Osteocyte (in vitro differentiated cells): ENCODE measurements at regions not wholly inside any gene's neighbourhood (a gene's known extent, or its start where the extent isn't known, plus 50 kb on each side); places are given as distances from the start of the nearest gene placed in this dataset.
A peak's percentile ranks its signal among the peaks of the same experiment; 100 is the strongest.

Source experiments
- DNase-seq: peaks from one replicate; pipeline ENCODE4 v3.0.0; 2021; ENCODE audit warnings: mixed read lengths; ENCODE audit not compliant: unreplicated experiment; ENCODE audit errors: extremely low spot score
- H3K27ac Mint-ChIP-seq: one replicate; pipeline ENCODE4 v1.8.0; 2021; ENCODE audit warnings: mild to moderate bottlenecking, mixed read lengths; ENCODE audit not compliant: unreplicated experiment
- H3K27me3 Mint-ChIP-seq: one replicate; pipeline ENCODE4 v1.8.0; 2021; ENCODE audit warnings: mixed read lengths; ENCODE audit not compliant: unreplicated experiment
- H3K36me3 Mint-ChIP-seq: one replicate; pipeline ENCODE4 v1.8.0; 2021; ENCODE audit warnings: mixed read lengths; ENCODE audit not compliant: unreplicated experiment
- H3K4me1 Mint-ChIP-seq: one replicate; pipeline ENCODE4 v1.8.0; 2021; ENCODE audit warnings: mixed read lengths; ENCODE audit not compliant: unreplicated experiment
- H3K4me3 Mint-ChIP-seq: one replicate; pipeline ENCODE4 v1.8.0; 2021; ENCODE audit warnings: mild to moderate bottlenecking, moderate library complexity, mixed read lengths; ENCODE audit not compliant: unreplicated experiment
- H3K9me3 Mint-ChIP-seq: one replicate; pipeline ENCODE4 v1.8.0; 2021; ENCODE audit warnings: mixed read lengths; ENCODE audit not compliant: unreplicated experiment
- TF ChIP-seq, protein P1 (sequence below): fragments of 200-600 bp; sonication (generic); IDR thresholded peaks from 2 replicates; pipeline ENCODE4 v1.5.0; 2021; ENCODE audit warnings: antibody characterized with exemption, mild to moderate bottlenecking, moderate library complexity

GRCh38 chr21:27423906-27424595 lies 457.2 kb upstream of the ADAMTS5 start:
- TF ChIP-seq, protein P1, sequence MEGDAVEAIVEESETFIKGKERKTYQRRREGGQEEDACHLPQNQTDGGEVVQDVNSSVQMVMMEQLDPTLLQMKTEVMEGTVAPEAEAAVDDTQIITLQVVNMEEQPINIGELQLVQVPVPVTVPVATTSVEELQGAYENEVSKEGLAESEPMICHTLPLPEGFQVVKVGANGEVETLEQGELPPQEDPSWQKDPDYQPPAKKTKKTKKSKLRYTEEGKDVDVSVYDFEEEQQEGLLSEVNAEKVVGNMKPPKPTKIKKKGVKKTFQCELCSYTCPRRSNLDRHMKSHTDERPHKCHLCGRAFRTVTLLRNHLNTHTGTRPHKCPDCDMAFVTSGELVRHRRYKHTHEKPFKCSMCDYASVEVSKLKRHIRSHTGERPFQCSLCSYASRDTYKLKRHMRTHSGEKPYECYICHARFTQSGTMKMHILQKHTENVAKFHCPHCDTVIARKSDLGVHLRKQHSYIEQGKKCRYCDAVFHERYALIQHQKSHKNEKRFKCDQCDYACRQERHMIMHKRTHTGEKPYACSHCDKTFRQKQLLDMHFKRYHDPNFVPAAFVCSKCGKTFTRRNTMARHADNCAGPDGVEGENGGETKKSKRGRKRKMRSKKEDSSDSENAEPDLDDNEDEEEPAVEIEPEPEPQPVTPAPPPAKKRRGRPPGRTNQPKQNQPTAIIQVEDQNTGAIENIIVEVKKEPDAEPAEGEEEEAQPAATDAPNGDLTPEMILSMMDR, result no peak
- DNase-seq, result no peak
- H3K4me3 Mint-ChIP-seq, result no peak overlapping the region
- H3K9me3 Mint-ChIP-seq, result peaks cover 7% of the 10 kb centered on the region
- H3K4me1 Mint-ChIP-seq, result peaks cover 57% of the 10 kb centered on the region
- peaks cover 2% of the 10 kb centered on the region for H3K36me3 Mint-ChIP-seq
- peak overlapping the region; percentile 93 for H3K27ac Mint-ChIP-seq
- H3K27me3 Mint-ChIP-seq, result no peaks in the 10 kb centered on the region

DNA sequence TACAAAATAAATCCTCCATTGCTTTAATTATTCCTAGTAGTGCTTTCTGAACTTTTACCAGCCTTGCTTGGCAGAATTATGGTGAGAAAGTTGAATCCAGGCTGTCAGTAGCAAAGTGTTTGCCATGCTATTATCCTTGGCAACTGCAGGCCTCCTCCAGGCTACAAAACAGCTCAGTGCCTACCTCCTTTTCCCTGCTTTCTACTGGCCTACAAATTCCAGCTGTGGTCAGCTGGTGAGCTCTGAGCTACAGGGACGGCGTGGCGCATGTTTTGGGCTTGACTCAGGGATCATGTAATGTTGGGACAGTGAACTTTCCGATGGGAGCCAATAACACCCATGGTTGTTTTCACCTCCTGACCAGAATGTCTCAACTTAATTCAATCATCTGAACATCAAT lies 456.1 kb upstream of the ADAMTS5 start:
- Mint-ChIP-seq H3K4me1 (peaks cover 62% of the 10 kb centered on the region), H3K27me3 (no peaks in the 10 kb centered on the region), H3K9me3 (peaks cover 7% of the 10 kb centered on the region), H3K4me3 (no peak overlapping the region), H3K27ac (peak overlapping the region; percentile 93), H3K36me3 (peaks cover 2% of the 10 kb centered on the region)
- peak; percentile 91 for DNase-seq
- TF ChIP-seq, protein P1, result no peak

DNA sequence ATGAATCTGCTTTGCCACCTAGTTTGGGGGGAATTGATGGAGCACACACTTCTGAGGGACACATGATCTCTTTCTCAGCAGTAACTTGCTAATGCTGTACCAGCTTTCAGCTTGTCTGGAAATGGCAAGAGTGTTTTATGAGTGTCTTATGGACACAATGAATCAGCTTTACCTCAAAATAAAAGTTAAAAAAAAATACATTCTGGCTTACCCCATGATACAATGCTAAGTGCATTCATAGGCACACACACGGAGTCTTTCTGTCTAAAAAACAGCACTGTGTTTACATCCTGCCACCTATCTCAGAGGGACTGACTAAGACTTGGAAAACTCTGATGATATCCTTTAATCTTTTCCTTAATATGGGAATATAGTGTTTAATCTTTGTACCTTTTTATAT lies 455.5 kb upstream of the ADAMTS5 start:
- TF ChIP-seq, protein P1, result no peak
- Mint-ChIP-seq H3K4me1 (peaks cover 62% of the 10 kb centered on the region), H3K36me3 (peaks cover under 1% of the 10 kb centered on the region), H3K27ac (peak overlapping the region; percentile 93), H3K4me3 (no peak overlapping the region), H3K9me3 (peaks cover 5% of the 10 kb centered on the region), H3K27me3 (no peaks in the 10 kb centered on the region)
- no peak for DNase-seq

DNA sequence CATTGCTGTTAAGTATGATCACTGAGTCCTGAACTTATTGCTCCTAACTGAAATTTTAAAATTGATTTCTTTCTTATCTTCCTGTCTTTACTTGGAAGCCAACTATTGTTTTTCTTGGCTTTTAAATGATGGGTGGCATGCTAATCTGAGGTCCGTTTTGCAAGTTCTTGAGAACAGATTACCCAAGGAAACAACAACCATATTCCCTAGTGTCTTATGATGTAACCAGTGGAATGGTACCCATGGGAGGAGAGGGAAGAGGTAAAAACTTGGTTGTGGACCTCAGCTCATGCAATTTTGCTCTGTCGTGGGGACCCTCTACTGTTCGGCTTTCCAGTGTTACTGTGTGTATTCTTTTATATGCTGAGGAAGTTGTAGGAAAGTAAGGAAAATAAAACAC lies 454.8 kb upstream of the ADAMTS5 start:
- Mint-ChIP-seq H3K4me3 (no peak overlapping the region), H3K9me3 (no peaks in the 10 kb centered on the region), H3K27me3 (no peaks in the 10 kb centered on the region), H3K36me3 (no peaks in the 10 kb centered on the region), H3K4me1 (peaks cover 62% of the 10 kb centered on the region), H3K27ac (peak overlapping the region; percentile 93)
- no peak for DNase-seq
- TF ChIP-seq, protein P1, result no peak

DNA sequence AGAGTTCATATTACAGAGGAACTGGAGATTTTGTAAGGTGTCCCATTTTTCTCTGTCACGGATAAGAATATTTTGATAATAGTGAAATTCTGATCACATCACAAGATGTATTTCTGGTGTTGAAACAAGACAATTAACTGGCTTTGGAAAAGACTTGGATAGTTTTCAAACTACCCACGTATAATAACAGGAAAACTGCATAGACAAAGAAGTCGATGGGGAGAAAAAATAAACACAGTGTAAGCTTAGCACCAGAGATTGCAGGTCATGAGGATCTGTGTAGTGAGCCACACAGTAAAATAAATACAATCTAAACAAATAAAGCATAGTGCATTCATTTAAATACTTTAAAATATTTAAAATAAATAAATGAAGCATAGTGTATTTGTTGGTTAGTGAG lies 452.3 kb upstream of the ADAMTS5 start:
- no peak overlapping the region for H3K4me3 Mint-ChIP-seq
- peak overlapping the region; percentile 35 for H3K27ac Mint-ChIP-seq
- H3K4me1 Mint-ChIP-seq, result peaks cover 39% of the 10 kb centered on the region
- H3K36me3 Mint-ChIP-seq, result peaks cover 5% of the 10 kb centered on the region
- TF ChIP-seq, protein P1, result no peak
- no peak for DNase-seq
- H3K9me3 Mint-ChIP-seq, result peaks cover 15% of the 10 kb centered on the region
- no peaks in the 10 kb centered on the region for H3K27me3 Mint-ChIP-seq
